ENCODE measurements at regions not wholly inside any gene's neighbourhood (a gene's known extent, or its start where the extent isn't known, plus 50 kb on each side); places are given as distances from the start of the nearest gene placed in this dataset.

DNA sequence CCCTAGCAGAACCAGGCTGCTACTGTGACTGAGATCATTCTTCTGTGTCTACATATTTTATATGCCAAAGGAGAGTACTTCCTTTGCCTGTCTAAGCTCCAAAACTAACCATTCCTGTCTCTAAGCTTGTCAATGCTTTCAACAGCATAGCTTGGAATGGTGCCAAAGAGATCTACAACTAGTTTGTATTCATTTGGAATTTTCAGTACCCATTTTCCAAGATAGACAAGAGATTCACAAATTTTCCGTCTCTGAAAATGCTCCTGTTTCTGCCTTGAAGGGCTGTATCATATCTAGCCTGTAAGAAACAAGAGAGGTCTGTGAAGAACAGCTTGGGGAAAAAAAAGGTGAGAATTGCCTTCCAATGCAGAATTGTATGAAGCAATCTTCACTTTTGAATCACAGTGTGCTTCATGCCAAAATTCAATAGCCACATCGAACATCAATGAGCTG lies 334.4 kb upstream of the ACTBL2 start:
- Mint-ChIP-seq H3K27ac (ENCODE audit: unreplicated experiment) (peak overlapping the region; percentile 94), H3K9me3 (ENCODE audit: unreplicated experiment) (no peaks in the 10 kb centered on the region), H3K27me3 (ENCODE audit: low read depth, unreplicated experiment) (no peaks in the 10 kb centered on the region), H3K4me3 (ENCODE audit: unreplicated experiment) (no peak overlapping the region), H3K4me1 (ENCODE audit: low read depth, unreplicated experiment) (peaks cover 22% of the 10 kb centered on the region), H3K36me3 (ENCODE audit: low read depth, unreplicated experiment) (no peaks in the 10 kb centered on the region)
- DNase-seq (ENCODE audit: low read depth) (peak; percentile 67), FAIRE-seq (peak; percentile 58)
- Histone ChIP-seq H3K27me3 (ENCODE audit: insufficient read depth, low read length) (no peaks in the 10 kb centered on the region), H3K79me2 (ENCODE audit: insufficient read depth, low read length) (no peaks in the 10 kb centered on the region), H3K9ac (ENCODE audit: low read length) (peak overlapping the region; percentile 46), H3K4me3 (ENCODE audit: insufficient read depth, low read depth, low read length) (no peak overlapping the region), H3K4me2 (ENCODE audit: low read length) (peak overlapping the region; percentile 30), H3K9me3 (ENCODE audit: insufficient read depth, low read depth, low read length) (no peaks in the 10 kb centered on the region), H4K20me1 (ENCODE audit: insufficient read depth, low read length) (no peaks in the 10 kb centered on the region), H2AFZ (ENCODE audit: low read depth, low read length) (no peak overlapping the region), H3K27ac (ENCODE audit: low read depth, low read length) (peak overlapping the region; percentile 70), H3K4me1 (ENCODE audit: insufficient read depth, low read length) (peaks cover 25% of the 10 kb centered on the region), H3K36me3 (ENCODE audit: insufficient read depth, low read length) (no peaks in the 10 kb centered on the region)
- TF ChIP-seq EZH2 (IDR thresholded peaks at IDR 0.05; ENCODE audit: insufficient read depth, low read length), result no peak
- TF ChIP-seq, protein P1, sequence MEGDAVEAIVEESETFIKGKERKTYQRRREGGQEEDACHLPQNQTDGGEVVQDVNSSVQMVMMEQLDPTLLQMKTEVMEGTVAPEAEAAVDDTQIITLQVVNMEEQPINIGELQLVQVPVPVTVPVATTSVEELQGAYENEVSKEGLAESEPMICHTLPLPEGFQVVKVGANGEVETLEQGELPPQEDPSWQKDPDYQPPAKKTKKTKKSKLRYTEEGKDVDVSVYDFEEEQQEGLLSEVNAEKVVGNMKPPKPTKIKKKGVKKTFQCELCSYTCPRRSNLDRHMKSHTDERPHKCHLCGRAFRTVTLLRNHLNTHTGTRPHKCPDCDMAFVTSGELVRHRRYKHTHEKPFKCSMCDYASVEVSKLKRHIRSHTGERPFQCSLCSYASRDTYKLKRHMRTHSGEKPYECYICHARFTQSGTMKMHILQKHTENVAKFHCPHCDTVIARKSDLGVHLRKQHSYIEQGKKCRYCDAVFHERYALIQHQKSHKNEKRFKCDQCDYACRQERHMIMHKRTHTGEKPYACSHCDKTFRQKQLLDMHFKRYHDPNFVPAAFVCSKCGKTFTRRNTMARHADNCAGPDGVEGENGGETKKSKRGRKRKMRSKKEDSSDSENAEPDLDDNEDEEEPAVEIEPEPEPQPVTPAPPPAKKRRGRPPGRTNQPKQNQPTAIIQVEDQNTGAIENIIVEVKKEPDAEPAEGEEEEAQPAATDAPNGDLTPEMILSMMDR (IDR thresholded peaks at IDR 0.05; ENCODE audit: insufficient read depth, low read depth, low read length), result no peak

DNA sequence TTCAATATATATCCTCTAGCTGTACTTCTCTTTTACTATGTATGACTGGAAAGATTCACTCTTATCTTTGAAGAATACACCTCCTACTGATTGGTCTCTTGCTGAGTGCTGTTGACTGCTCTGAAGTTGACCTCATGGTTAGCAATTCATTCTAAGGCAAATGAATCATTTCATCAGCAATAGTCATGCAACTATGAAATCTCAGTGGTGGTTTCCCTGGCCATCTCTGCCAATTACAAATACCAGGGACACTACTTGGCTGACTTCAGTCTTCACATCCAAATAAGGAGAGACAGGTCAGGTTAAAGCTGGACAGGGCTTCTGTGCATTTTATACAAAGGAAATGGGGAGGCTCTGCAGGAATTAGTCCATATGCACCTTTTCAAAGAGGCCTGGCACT lies 333.5 kb upstream of the ACTBL2 start:
- Histone ChIP-seq H4K20me1 (ENCODE audit: insufficient read depth, low read length) (no peaks in the 10 kb centered on the region), H2AFZ (ENCODE audit: low read depth, low read length) (no peak overlapping the region), H3K27me3 (ENCODE audit: insufficient read depth, low read length) (no peaks in the 10 kb centered on the region), H3K4me2 (ENCODE audit: low read length) (peak overlapping the region; percentile 30), H3K9me3 (ENCODE audit: insufficient read depth, low read depth, low read length) (no peaks in the 10 kb centered on the region), H3K36me3 (ENCODE audit: insufficient read depth, low read length) (no peaks in the 10 kb centered on the region), H3K9ac (ENCODE audit: low read length) (peak overlapping the region; percentile 46), H3K4me1 (ENCODE audit: insufficient read depth, low read length) (peaks cover 25% of the 10 kb centered on the region), H3K79me2 (ENCODE audit: insufficient read depth, low read length) (no peaks in the 10 kb centered on the region), H3K4me3 (ENCODE audit: insufficient read depth, low read depth, low read length) (no peak overlapping the region), H3K27ac (ENCODE audit: low read depth, low read length) (peak overlapping the region; percentile 74)
- Mint-ChIP-seq H3K27me3 (ENCODE audit: low read depth, unreplicated experiment) (no peaks in the 10 kb centered on the region), H3K36me3 (ENCODE audit: low read depth, unreplicated experiment) (no peaks in the 10 kb centered on the region), H3K4me3 (ENCODE audit: unreplicated experiment) (no peak overlapping the region), H3K27ac (ENCODE audit: unreplicated experiment) (peak overlapping the region; percentile 94), H3K4me1 (ENCODE audit: low read depth, unreplicated experiment) (peaks cover 22% of the 10 kb centered on the region), H3K9me3 (ENCODE audit: unreplicated experiment) (no peaks in the 10 kb centered on the region)
- DNase-seq (ENCODE audit: low read depth), result peak; percentile 99
- FAIRE-seq, result peak; percentile 100
- no peak for TF ChIP-seq EZH2 (IDR thresholded peaks at IDR 0.05; ENCODE audit: insufficient read depth, low read length)
- TF ChIP-seq, protein P1 (IDR thresholded peaks at IDR 0.05; ENCODE audit: insufficient read depth, low read depth, low read length), result no peak

DNA sequence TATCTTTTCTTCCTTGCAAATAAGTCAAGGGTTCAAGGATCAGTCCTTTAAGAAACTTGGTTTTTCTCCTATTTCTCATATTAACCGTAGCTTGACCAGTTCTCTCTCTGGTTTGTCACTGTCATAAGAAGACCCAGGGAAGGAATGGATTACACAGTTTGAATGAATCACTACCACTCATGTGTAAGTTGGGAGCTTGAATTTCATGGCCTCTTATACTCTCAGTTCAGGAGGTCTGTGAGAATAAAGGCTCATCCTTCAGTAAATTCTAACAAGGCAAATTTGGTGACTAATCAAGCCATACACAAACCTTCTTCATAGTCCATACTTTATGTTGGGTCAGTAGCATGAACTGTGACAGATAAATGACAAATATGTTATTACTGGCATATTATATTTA lies 323.1 kb upstream of the ACTBL2 start:
- peaks cover 2% of the 10 kb centered on the region for H3K9me3 Mint-ChIP-seq (ENCODE audit: unreplicated experiment)
- H3K36me3 Mint-ChIP-seq (ENCODE audit: low read depth, unreplicated experiment), result no peaks in the 10 kb centered on the region
- H3K79me2 ChIP-seq (ENCODE audit: insufficient read depth, low read length), result no peaks in the 10 kb centered on the region
- H3K4me2 ChIP-seq (ENCODE audit: low read length), result no peak overlapping the region
- H3K4me1 ChIP-seq (ENCODE audit: insufficient read depth, low read length), result peaks cover 18% of the 10 kb centered on the region
- H3K27me3 Mint-ChIP-seq (ENCODE audit: low read depth, unreplicated experiment), result no peaks in the 10 kb centered on the region
- DNase-seq (ENCODE audit: low read depth) (peak; percentile 53), FAIRE-seq (no peak)
- peak overlapping the region; percentile 91 for H3K27ac ChIP-seq (ENCODE audit: low read depth, low read length)
- no peak overlapping the region for H3K4me3 Mint-ChIP-seq (ENCODE audit: unreplicated experiment)
- no peaks in the 10 kb centered on the region for H4K20me1 ChIP-seq (ENCODE audit: insufficient read depth, low read length)
- no peak overlapping the region for H3K4me3 ChIP-seq (ENCODE audit: insufficient read depth, low read depth, low read length)
- H3K27ac Mint-ChIP-seq (ENCODE audit: unreplicated experiment), result no peak overlapping the region
- no peak overlapping the region for H3K9ac ChIP-seq (ENCODE audit: low read length)
- no peak overlapping the region for H2AFZ ChIP-seq (ENCODE audit: low read depth, low read length)
- H3K36me3 ChIP-seq (ENCODE audit: insufficient read depth, low read length), result no peaks in the 10 kb centered on the region
- TF ChIP-seq, protein P1 (IDR thresholded peaks at IDR 0.05; ENCODE audit: insufficient read depth, low read depth, low read length), result no peak
- no peak for TF ChIP-seq EZH2 (IDR thresholded peaks at IDR 0.05; ENCODE audit: insufficient read depth, low read length)
- H3K4me1 Mint-ChIP-seq (ENCODE audit: low read depth, unreplicated experiment), result peaks cover 22% of the 10 kb centered on the region
- H3K9me3 ChIP-seq (ENCODE audit: insufficient read depth, low read depth, low read length), result no peaks in the 10 kb centered on the region
- no peaks in the 10 kb centered on the region for H3K27me3 ChIP-seq (ENCODE audit: insufficient read depth, low read length)
